GM12875 (cell line): ENCODE measurements at regions not wholly inside any gene's neighbourhood (a gene's known extent, or its start where the extent isn't known, plus 50 kb on each side); places are given as distances from the start of the nearest gene placed in this dataset.

Source experiments
- H3K4me3 ChIP-seq: one replicate; pipeline ENCODE4 v1.5.1; 2011; ENCODE audit warnings: low read depth, low read length, control low read depth
- CTCF ChIP-seq: IDR thresholded peaks from 2 replicates; pipeline ENCODE4 v1.5.1; 2011; ENCODE audit warnings: low read depth, mild to moderate bottlenecking, control low read depth, inconsistent platforms, low read length, moderate library complexity, borderline replicate concordance; ENCODE audit not compliant: insufficient read depth

- H3K4me3 ChIP-seq = no peak overlapping the region
These were observed 356.2 kb upstream of the NFE2L3 start for GRCh38 chr7:25795824-25796235.

GRCh38 chr7:25798344-25798743 lies 353.7 kb upstream of the NFE2L3 start:
- TF ChIP-seq CTCF = no peak
- no peak overlapping the region for H3K4me3 ChIP-seq

More at GRCh38 chr7:25795824-25796235, 356.2 kb upstream of the NFE2L3 start:
- no peak for TF ChIP-seq CTCF

- H3K4me3 ChIP-seq = no peak overlapping the region
- TF ChIP-seq CTCF = no peak
These were observed 350.8 kb upstream of the NFE2L3 start for GRCh38 chr7:25801214-25801613.

- TF ChIP-seq CTCF = no peak
- H3K4me3 ChIP-seq = no peak overlapping the region
These were observed 349.9 kb upstream of the NFE2L3 start for GRCh38 chr7:25802057-25802456.

- no peak overlapping the region for H3K4me3 ChIP-seq
- TF ChIP-seq CTCF = no peak
These were observed 349.5 kb upstream of the NFE2L3 start for GRCh38 chr7:25802473-25802872.

- TF ChIP-seq CTCF = no peak
- H3K4me3 ChIP-seq = no peak overlapping the region
These were observed 348.7 kb upstream of the NFE2L3 start for GRCh38 chr7:25803117-25803887.

- H3K4me3 ChIP-seq = no peak overlapping the region
- TF ChIP-seq CTCF = no peak
These were observed 347.8 kb upstream of the NFE2L3 start for GRCh38 chr7:25804154-25804553.
